K562 (cell line): ENCODE measurements at regions not wholly inside any gene's neighbourhood (a gene's known extent, or its start where the extent isn't known, plus 50 kb on each side); places are given as distances from the start of the nearest gene placed in this dataset.

ENCODE experiments used
- ATAC-seq: fragments of 200-7000 bp; cut with Tn5 transposase; 3 replicates; pipeline ENCODE4 v1.9.1; 2020; ENCODE audit warnings: moderate library complexity
- BruUV-seq: library from RNA; stranded (reverse); fragments of 400-500 nt; replicated peaks from 2 replicates; lab custom pipeline; 2021; lab: Mats Ljungman, UMichigan
- CTCF ChIA-PET: fragments of 300-600 bp; formaldehyde crosslinking; extraction: SDS; loops from one replicate; lab custom pipeline; 2021; ENCODE audit warnings: low intra/inter-chr PET ratio; lab: Yijun Ruan, JAX
- POLR2A ChIA-PET: fragments of 300-600, 350-650 bp; sonication (Branson Sonifier 250); formaldehyde crosslinking; extraction: SDS; loops from one replicate; lab custom pipeline; 2021; ENCODE audit warnings: antibody characterized with exemption, inconsistent platforms; lab: Yijun Ruan, JAX
- DNase-seq, 4 experiments: peaks; one replicate each; pipeline versions ENCODE4 v3.0.0 to v3.0.0-alpha.2; 2011 to 2018; ENCODE audit warnings: low spot score in 3 of 4, mixed read lengths in 3 of 4; ENCODE audit errors: extremely low read depth in 1 of 4
- FAIRE-seq: peaks from 2 replicates; lab custom pipeline; 2011; peaks lifted over from hg19 to GRCh38; lab: Jason Lieb, UNC
- H2AFZ ChIP-seq: 2 replicates; pipeline ENCODE4 v1.6.0; 2011; ENCODE audit warnings: low read depth, low read length, control low read depth, inconsistent platforms
- H3K27ac ChIP-seq: fragments of 200-600 bp; 3 replicates; pipeline ENCODE4 v1.8.0; 2011; ENCODE audit warnings: low read depth, mild to moderate bottlenecking, control low read depth, inconsistent platforms, low read length, moderate library complexity, mixed read lengths; ENCODE audit errors: extremely low read depth
- H3K27me3 ChIP-seq, 2 experiments: fragments of 300-600 bp in 1 of 2; 2 replicates in 1 of 2; 3 replicates in 1 of 2; pipeline versions ENCODE4 v1.6.0 to v1.8.0; 2011; ENCODE audit warnings: inconsistent platforms in 2 of 2, low read length in 2 of 2, mild to moderate bottlenecking in 1 of 2, mixed read lengths in 1 of 2, moderate library complexity in 1 of 2; ENCODE audit not compliant: control insufficient read depth in 2 of 2, insufficient read depth in 2 of 2
- H3K36me3 ChIP-seq: fragments of 300-600 bp; 3 replicates; pipeline ENCODE4 v1.8.0; 2011; ENCODE audit warnings: mild to moderate bottlenecking, low read length, inconsistent platforms; ENCODE audit not compliant: control insufficient read depth, insufficient read depth
- H3K4me1 ChIP-seq, 2 experiments: fragments of 200-600 bp in 1 of 2; replicated peaks in 1 of 2; 2 replicates in 1 of 2; 3 replicates in 1 of 2; pipeline versions ENCODE4 v1.5.1 to v1.8.0; 2011; ENCODE audit warnings: inconsistent platforms in 2 of 2, low read length in 2 of 2, mild to moderate bottlenecking in 1 of 2, mixed read lengths in 1 of 2, moderate library complexity in 1 of 2; ENCODE audit not compliant: control insufficient read depth in 2 of 2, insufficient read depth in 2 of 2
- H3K4me2 ChIP-seq: 2 replicates; pipeline ENCODE4 v1.6.1; 2011; ENCODE audit warnings: low read length, control low read depth, inconsistent platforms, mixed read lengths; ENCODE audit not compliant: insufficient read depth
- H3K4me3 ChIP-seq: fragments of 200-600 bp; sonication (generic), shearing (Covaris generic); 2 replicates; pipeline ENCODE4 v1.5.1; 2016; ENCODE audit warnings: control low read depth, inconsistent platforms
- H3K79me2 ChIP-seq: fragments of 200-600 bp; 3 replicates; pipeline ENCODE4 v1.8.0; 2011; ENCODE audit warnings: low read length, inconsistent platforms; ENCODE audit not compliant: control insufficient read depth, insufficient read depth
- H3K9ac ChIP-seq, 2 experiments: 2 replicates each; pipeline versions ENCODE4 v1.6.0 to v1.6.1; 2011; ENCODE audit warnings: low read depth in 2 of 2, low read length in 2 of 2, control low read depth in 1 of 2, inconsistent platforms in 1 of 2, mild to moderate bottlenecking in 1 of 2, mixed read lengths in 1 of 2; ENCODE audit not compliant: insufficient read depth in 1 of 2
- H3K9me1 ChIP-seq: one replicate; pipeline ENCODE4 v1.6.0; 2011; ENCODE audit warnings: inconsistent platforms, mild to moderate bottlenecking, low read length, moderate library complexity; ENCODE audit not compliant: control insufficient read depth, insufficient read depth
- H3K9me3 ChIP-seq: replicated peaks from 2 replicates; pipeline ENCODE4 v1.5.1; 2011; ENCODE audit warnings: low read depth, low read length, inconsistent platforms; ENCODE audit not compliant: control insufficient read depth, insufficient read depth
- H4K20me1 ChIP-seq: replicated peaks from 2 replicates; pipeline ENCODE4 v1.6.1; 2011; ENCODE audit warnings: low read length, inconsistent platforms, mixed read lengths; ENCODE audit not compliant: control insufficient read depth, insufficient read depth
- ESRRA ChIP-seq: fragments of 450-650 bp; IDR thresholded peaks from 2 replicates; pipeline ENCODE4 v1.6.1; 2014; ENCODE audit warnings: low read depth, mild to moderate bottlenecking, moderate library complexity, borderline replicate concordance
- MLLT1 ChIP-seq, 2 experiments: fragments of 450-650 bp; IDR thresholded peaks; 2 replicates each; pipeline ENCODE4 v1.6.1; 2016
- MNT ChIP-seq, 2 experiments: fragments of 450-650 bp; conservative IDR thresholded peaks; 2 replicates each; pipeline ENCODE4 v1.6.1; 2017; ENCODE audit warnings: mild to moderate bottlenecking in 2 of 2, moderate library complexity in 2 of 2
- NELFE ChIP-seq: IDR thresholded peaks from 2 replicates; pipeline ENCODE4 v1.6.1; 2011; ENCODE audit warnings: mild to moderate bottlenecking; ENCODE audit not compliant: insufficient read depth, insufficient read length
- NRF1 ChIP-seq, 2 experiments: fragments of 450-650 bp; IDR thresholded peaks in 1 of 2; conservative IDR thresholded peaks in 1 of 2; 2 replicates each; pipeline ENCODE4 v1.6.1; 2014; ENCODE audit warnings: mild to moderate bottlenecking in 2 of 2
- ZNF583 ChIP-seq: fragments of 250-450 bp; sonication (Bioruptor Pico); IDR thresholded peaks from 2 replicates; pipeline ENCODE4 v1.4.0; 2020
- WGBS: fragments of 100-300 bp; shearing (Covaris generic); methylation state at CpG from one replicate; pipeline ENCODE4 v1.1.6; 2016; ENCODE audit warnings: low coverage, mixed read lengths; ENCODE audit not compliant: insufficient coverage; ENCODE audit errors: missing lambda C conversion rate; 5-methylcytosine and 5-hydroxymethylcytosine counted together
- in situ Hi-C: fragments of 300-500 bp; cut with MboI; formaldehyde crosslinking; loops from 4 replicates; pipeline ENCODE4 v1.15.0; 2018; ENCODE audit warnings: inconsistent platforms, mixed read lengths
- intact Hi-C: fragments of 100-400 bp; cut with micrococcal nuclease; formaldehyde crosslinking; loops from 2 replicates; pipeline ENCODE4 v1.14.2; 2022

DNA sequence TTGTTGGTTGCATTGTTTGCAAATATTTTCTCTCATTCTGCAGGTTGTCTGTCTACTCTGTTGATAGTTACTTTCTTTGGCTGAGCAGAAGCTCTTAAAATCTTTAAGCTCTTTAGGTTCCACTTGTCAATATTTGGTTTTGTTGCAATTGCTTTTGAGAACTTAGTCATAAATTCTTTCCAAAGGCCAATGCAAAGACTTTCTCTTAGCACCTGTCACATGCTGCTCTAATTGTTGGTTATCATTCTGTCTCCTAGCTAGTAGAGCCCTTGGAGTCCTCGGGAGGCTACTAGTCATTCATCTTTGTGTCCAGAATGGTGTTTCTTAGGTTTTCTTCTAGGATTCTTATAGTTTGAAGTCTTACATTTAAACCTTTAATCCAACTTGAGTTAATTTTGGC lies 312.7 kb upstream of the PROX1 start:
- whole genome bisulfite sequencing: 0% methylated on average over 1 of the region's 1 CpG

More for the DNA sequence above, 312.7 kb upstream of the PROX1 start:
- Histone ChIP-seq H3K9me1 (no peaks in the 10 kb centered on the region), H2AFZ (no peak overlapping the region), H3K4me2 (no peak overlapping the region), H3K27ac (no peak overlapping the region), H3K9me3 (no peaks in the 10 kb centered on the region), H3K36me3 (no peaks in the 10 kb centered on the region), H4K20me1 (no peaks in the 10 kb centered on the region), H3K4me3 (no peak overlapping the region), H3K27me3 (no peaks in the 10 kb centered on the region), H3K4me1 (no peaks in the 10 kb centered on the region), H3K79me2 (no peaks in the 10 kb centered on the region), H3K9ac (no peak overlapping the region)
- BruUV-seq: no TSS peak
- intact Hi-C loops: no loop called here
- no peak for TF ChIP-seq MNT (conservative IDR thresholded peaks at IDR 0.05)
- no peak for TF ChIP-seq NELFE
- TF ChIP-seq ESRRA: no peak
- no peak for TF ChIP-seq ZNF583 (CRISPR knock-in tag)
- no peak for TF ChIP-seq NRF1 (conservative IDR thresholded peaks at IDR 0.05 in 1 of 2, IDR thresholded peaks at IDR 0.05 in 1 of 2)
- TF ChIP-seq MLLT1 (IDR thresholded peaks at IDR 0.05): no peak
- ChIA-PET CTCF (no interaction called here), POLR2A (no interaction called here)
- no peak for FAIRE-seq
- DNase-seq: no peak
- in situ Hi-C loops: no loop called here
- no peak for ATAC-seq
